A673 (cell line): ENCODE measurements at regions not wholly inside any gene's neighbourhood (a gene's known extent, or its start where the extent isn't known, plus 50 kb on each side); places are given as distances from the start of the nearest gene placed in this dataset.

Source experiments
- BruUV-seq: library from RNA; stranded (reverse); fragments of 400-500 nt; replicated peaks from 2 replicates; lab custom pipeline; 2021; lab: Mats Ljungman, UMichigan
- CTCF ChIA-PET: fragments of 300-600 bp; sonication (Branson Sonifier 250); formaldehyde crosslinking; loops from one replicate; lab custom pipeline; 2022; ENCODE audit warnings: antibody characterized with exemption; lab: Charles Lee
- POLR2A ChIA-PET: fragments of 300-600 bp; sonication (Branson Sonifier 250); formaldehyde crosslinking; loops from one replicate; lab custom pipeline; 2022; ENCODE audit warnings: antibody characterized with exemption; ENCODE audit not compliant: low non-redundant PET; lab: Charles Lee
- DNase-seq: peaks from one replicate; pipeline ENCODE4 v3.0.0-alpha.2; 2015; ENCODE audit warnings: low spot score
- H3K27ac ChIP-seq: fragments of 200-600 bp; sonication (generic); 2 replicates; pipeline ENCODE4 v1.5.1; 2016; ENCODE audit warnings: mixed run types, low read depth, mild to moderate bottlenecking, mixed read lengths, antibody characterized with exemption, low read length; ENCODE audit not compliant: poor library complexity, severe bottlenecking
- H3K27me3 ChIP-seq: fragments of 200-600 bp; sonication (generic); replicated peaks from 2 replicates; pipeline ENCODE4 v1.6.1; 2017; ENCODE audit warnings: mixed run types, low read depth, mild to moderate bottlenecking, mixed read lengths, antibody characterized with exemption, low read length; ENCODE audit not compliant: insufficient read depth, poor library complexity
- H3K36me3 ChIP-seq: fragments of 200-600 bp; sonication (generic); 2 replicates; pipeline ENCODE4 v1.6.1; 2016; ENCODE audit warnings: mixed run types, mild to moderate bottlenecking, mixed read lengths, antibody characterized with exemption, low read length; ENCODE audit not compliant: insufficient read depth, poor library complexity, severe bottlenecking
- H3K4me1 ChIP-seq: fragments of 200-600 bp; sonication (generic); 2 replicates; pipeline ENCODE4 v1.6.1; 2017; ENCODE audit warnings: mixed run types, mild to moderate bottlenecking, mixed read lengths, antibody characterized with exemption, low read length; ENCODE audit not compliant: insufficient read depth, poor library complexity, severe bottlenecking
- H3K4me3 ChIP-seq: fragments of 200-600 bp; sonication (generic); 2 replicates; pipeline ENCODE4 v1.5.1; 2016; ENCODE audit warnings: low read depth, mixed run types, mild to moderate bottlenecking, mixed read lengths, low read length; ENCODE audit not compliant: poor library complexity, severe bottlenecking
- H3K9me3 ChIP-seq: fragments of 200-600 bp; sonication (generic); 2 replicates; pipeline ENCODE4 v1.6.1; 2016; ENCODE audit warnings: mixed run types, low read depth, mild to moderate bottlenecking, mixed read lengths, antibody characterized with exemption, low read length; ENCODE audit not compliant: poor library complexity, severe bottlenecking
- CTCF ChIP-seq: fragments of 300-800, 200-600 bp; sonication (generic); conservative IDR thresholded peaks from 2 replicates; pipeline ENCODE4 v1.5.1; 2017; ENCODE audit warnings: low read depth, mild to moderate bottlenecking, antibody characterized with exemption, low read length, moderate library complexity, mixed read lengths
- EZH2 ChIP-seq: fragments of 200-600 bp; sonication (generic); IDR thresholded peaks from 2 replicates; pipeline ENCODE4 v1.6.1; 2017; ENCODE audit warnings: borderline replicate concordance, low read depth, mild to moderate bottlenecking, mixed read lengths, antibody characterized with exemption, low read length; ENCODE audit not compliant: poor library complexity, severe bottlenecking
- intact Hi-C: fragments of 100-400 bp; cut with micrococcal nuclease; formaldehyde crosslinking; loops from one replicate; pipeline ENCODE4 v1.10.0; 2022; ENCODE audit not compliant: unreplicated experiment

- BruUV-seq: no TSS peak
- intact Hi-C loops: no loop called here
- ChIA-PET POLR2A (no interaction called here), CTCF (no interaction called here)
- H3K4me1 ChIP-seq: no peaks in the 10 kb centered on the region
- DNase-seq: peak; percentile 10
- no peaks in the 10 kb centered on the region for H3K27me3 ChIP-seq
- no peaks in the 10 kb centered on the region for H3K36me3 ChIP-seq
- no peaks in the 10 kb centered on the region for H3K9me3 ChIP-seq
- TF ChIP-seq CTCF (no peak), EZH2 (no peak)
- H3K4me3 ChIP-seq: no peak overlapping the region
- H3K27ac ChIP-seq: no peak overlapping the region
Measured at GRCh38 chr1:90394247-90394646, 322.9 kb downstream of the BARHL2 start.

GRCh38 chr1:90393025-90393424 is 324.1 kb downstream of the BARHL2 start:
- no peak for DNase-seq
- Histone ChIP-seq H3K9me3 (no peaks in the 10 kb centered on the region), H3K4me3 (no peak overlapping the region), H3K4me1 (no peaks in the 10 kb centered on the region), H3K27ac (no peak overlapping the region), H3K36me3 (no peaks in the 10 kb centered on the region), H3K27me3 (no peaks in the 10 kb centered on the region)
- ChIA-PET POLR2A (no interaction called here), CTCF (no interaction called here)
- intact Hi-C loops: no loop called here
- no TSS peak for BruUV-seq
- TF ChIP-seq EZH2 (no peak), CTCF (no peak)

- no TSS peak for BruUV-seq
- intact Hi-C loops: no loop called here
- peak; percentile 62 for DNase-seq
- H3K4me1 ChIP-seq: no peaks in the 10 kb centered on the region
- ChIA-PET POLR2A (no interaction called here), CTCF (no interaction called here)
- no peaks in the 10 kb centered on the region for H3K36me3 ChIP-seq
- TF ChIP-seq EZH2 (no peak), CTCF (no peak)
- H3K27me3 ChIP-seq: no peaks in the 10 kb centered on the region
- H3K27ac ChIP-seq: no peak overlapping the region
- H3K9me3 ChIP-seq: no peaks in the 10 kb centered on the region
- no peak overlapping the region for H3K4me3 ChIP-seq
Measured at GRCh38 chr1:90391126-90391525, 326.0 kb downstream of the BARHL2 start.
